GM12875 (cell line): ENCODE measurements at regions not wholly inside any gene's neighbourhood (a gene's known extent, or its start where the extent isn't known, plus 50 kb on each side); places are given as distances from the start of the nearest gene placed in this dataset.

Experiments
- H3K4me3 ChIP-seq: one replicate; pipeline ENCODE4 v1.5.1; 2011; ENCODE audit warnings: low read depth, low read length, control low read depth
- CTCF ChIP-seq: IDR thresholded peaks from 2 replicates; pipeline ENCODE4 v1.5.1; 2011; ENCODE audit warnings: low read depth, mild to moderate bottlenecking, control low read depth, inconsistent platforms, low read length, moderate library complexity, borderline replicate concordance; ENCODE audit not compliant: insufficient read depth

GRCh38 chr2:59297816-59298215 is 1056.7 kb upstream of the FANCL start:
- TF ChIP-seq CTCF = no peak
- H3K4me3 ChIP-seq = no peak overlapping the region

GRCh38 chr2:59296279-59296678 is 1055.2 kb upstream of the FANCL start:
- no peak overlapping the region for H3K4me3 ChIP-seq
- no peak for TF ChIP-seq CTCF

GRCh38 chr2:59295524-59296162 is 1054.5 kb upstream of the FANCL start:
- H3K4me3 ChIP-seq = no peak overlapping the region
- no peak for TF ChIP-seq CTCF

GRCh38 chr2:59288771-59289170 is 1047.6 kb upstream of the FANCL start:
- no peak for TF ChIP-seq CTCF
- no peak overlapping the region for H3K4me3 ChIP-seq

GRCh38 chr2:59282374-59283057 is 1041.4 kb upstream of the FANCL start:
- TF ChIP-seq CTCF = no peak
- no peak overlapping the region for H3K4me3 ChIP-seq

GRCh38 chr2:59277671-59278070 is 1036.5 kb upstream of the FANCL start:
- no peak overlapping the region for H3K4me3 ChIP-seq
- no peak for TF ChIP-seq CTCF

- no peak overlapping the region for H3K4me3 ChIP-seq
- TF ChIP-seq CTCF = no peak
Measured at GRCh38 chr2:59276917-59277316, 1035.8 kb upstream of the FANCL start.
